ENCODE measurements at regions not wholly inside any gene's neighbourhood (a gene's known extent, or its start where the extent isn't known, plus 50 kb on each side); places are given as distances from the start of the nearest gene placed in this dataset.

- Histone ChIP-seq H3K27me3 (ENCODE audit: control insufficient read depth in 1 of 2, insufficient read depth in 2 of 2, low read length in 2 of 2) (no peaks in the 10 kb centered on the region), H3K9me3 (ENCODE audit: low read length) (no peaks in the 10 kb centered on the region), H3K4me1 (ENCODE audit: insufficient read depth, low read length) (no peaks in the 10 kb centered on the region), H3K4me3 (ENCODE audit: low read depth in 1 of 2, low read length in 2 of 2) (no peak overlapping the region), H3K36me3 (ENCODE audit: insufficient read depth, low read length) (no peaks in the 10 kb centered on the region), H3K9ac (ENCODE audit: low read length) (no peak overlapping the region), H3K27ac (ENCODE audit: low read depth, low read length) (no peak overlapping the region)
These were observed 462.1 kb upstream of the NR2F2 start for GRCh38 chr15:95868450-95868849.

GRCh38 chr15:95868970-95869369, 461.5 kb upstream of the NR2F2 start:
- Histone ChIP-seq H3K36me3 (ENCODE audit: insufficient read depth, low read length) (no peaks in the 10 kb centered on the region), H3K27ac (ENCODE audit: low read depth, low read length) (no peak overlapping the region), H3K27me3 (ENCODE audit: control insufficient read depth in 1 of 2, insufficient read depth in 2 of 2, low read length in 2 of 2) (no peaks in the 10 kb centered on the region), H3K4me1 (ENCODE audit: insufficient read depth, low read length) (no peaks in the 10 kb centered on the region), H3K4me3 (ENCODE audit: low read depth in 1 of 2, low read length in 2 of 2) (no peak overlapping the region), H3K9ac (ENCODE audit: low read length) (no peak overlapping the region), H3K9me3 (ENCODE audit: low read length) (no peaks in the 10 kb centered on the region)

- H3K27ac ChIP-seq (ENCODE audit: low read depth, low read length): no peak overlapping the region
- H3K9ac ChIP-seq (ENCODE audit: low read length): no peak overlapping the region
- no peaks in the 10 kb centered on the region for H3K27me3 ChIP-seq (ENCODE audit: control insufficient read depth in 1 of 2, insufficient read depth in 2 of 2, low read length in 2 of 2)
- no peak overlapping the region for H3K4me3 ChIP-seq (ENCODE audit: low read depth in 1 of 2, low read length in 2 of 2)
- no peaks in the 10 kb centered on the region for H3K4me1 ChIP-seq (ENCODE audit: insufficient read depth, low read length)
- H3K36me3 ChIP-seq (ENCODE audit: insufficient read depth, low read length): no peaks in the 10 kb centered on the region
- no peaks in the 10 kb centered on the region for H3K9me3 ChIP-seq (ENCODE audit: low read length)
These were observed 460.6 kb upstream of the NR2F2 start for GRCh38 chr15:95869920-95870319.

- Histone ChIP-seq H3K27me3 (ENCODE audit: control insufficient read depth in 1 of 2, insufficient read depth in 2 of 2, low read length in 2 of 2) (no peaks in the 10 kb centered on the region), H3K9me3 (ENCODE audit: low read length) (no peaks in the 10 kb centered on the region), H3K4me3 (ENCODE audit: low read depth in 1 of 2, low read length in 2 of 2) (no peak overlapping the region), H3K36me3 (ENCODE audit: insufficient read depth, low read length) (no peaks in the 10 kb centered on the region), H3K9ac (ENCODE audit: low read length) (no peak overlapping the region), H3K4me1 (ENCODE audit: insufficient read depth, low read length) (no peaks in the 10 kb centered on the region), H3K27ac (ENCODE audit: low read depth, low read length) (no peak overlapping the region)
These were observed 458.1 kb upstream of the NR2F2 start for GRCh38 chr15:95872366-95872771.

- H3K4me3 ChIP-seq (ENCODE audit: low read depth in 1 of 2, low read length in 2 of 2): no peak overlapping the region
- H3K4me1 ChIP-seq (ENCODE audit: insufficient read depth, low read length): no peaks in the 10 kb centered on the region
- H3K36me3 ChIP-seq (ENCODE audit: insufficient read depth, low read length): no peaks in the 10 kb centered on the region
- no peaks in the 10 kb centered on the region for H3K27me3 ChIP-seq (ENCODE audit: control insufficient read depth in 1 of 2, insufficient read depth in 2 of 2, low read length in 2 of 2)
- H3K27ac ChIP-seq (ENCODE audit: low read depth, low read length): no peak overlapping the region
- H3K9ac ChIP-seq (ENCODE audit: low read length): no peak overlapping the region
- H3K9me3 ChIP-seq (ENCODE audit: low read length): no peaks in the 10 kb centered on the region
These were observed 455.9 kb upstream of the NR2F2 start for GRCh38 chr15:95874637-95875036.

GRCh38 chr15:95875121-95875643, 455.3 kb upstream of the NR2F2 start:
- H3K4me3 ChIP-seq (ENCODE audit: low read depth in 1 of 2, low read length in 2 of 2): no peak overlapping the region
- no peak overlapping the region for H3K27ac ChIP-seq (ENCODE audit: low read depth, low read length)

GRCh38 chr15:95880031-95880570, 450.4 kb upstream of the NR2F2 start:
- no peak overlapping the region for H3K4me3 ChIP-seq (ENCODE audit: low read depth in 1 of 2, low read length in 2 of 2)
- H3K27me3 ChIP-seq (ENCODE audit: control insufficient read depth in 1 of 2, insufficient read depth in 2 of 2, low read length in 2 of 2): no peaks in the 10 kb centered on the region
- H3K9me3 ChIP-seq (ENCODE audit: low read length): no peaks in the 10 kb centered on the region
- no peak overlapping the region for H3K9ac ChIP-seq (ENCODE audit: low read length)
- H3K4me1 ChIP-seq (ENCODE audit: insufficient read depth, low read length): no peaks in the 10 kb centered on the region
- no peak overlapping the region for H3K27ac ChIP-seq (ENCODE audit: low read depth, low read length)
- H3K36me3 ChIP-seq (ENCODE audit: insufficient read depth, low read length): no peaks in the 10 kb centered on the region

More at GRCh38 chr15:95875121-95875643, 455.3 kb upstream of the NR2F2 start:
- Histone ChIP-seq H3K4me1 (ENCODE audit: insufficient read depth, low read length) (no peaks in the 10 kb centered on the region), H3K27me3 (ENCODE audit: control insufficient read depth in 1 of 2, insufficient read depth in 2 of 2, low read length in 2 of 2) (no peaks in the 10 kb centered on the region), H3K9me3 (ENCODE audit: low read length) (no peaks in the 10 kb centered on the region), H3K36me3 (ENCODE audit: insufficient read depth, low read length) (no peaks in the 10 kb centered on the region), H3K9ac (ENCODE audit: low read length) (no peak overlapping the region)

- Histone ChIP-seq H3K4me1 (ENCODE audit: insufficient read depth, low read length) (no peaks in the 10 kb centered on the region), H3K9ac (ENCODE audit: low read length) (no peak overlapping the region), H3K27ac (ENCODE audit: low read depth, low read length) (no peak overlapping the region), H3K27me3 (ENCODE audit: control insufficient read depth in 1 of 2, insufficient read depth in 2 of 2, low read length in 2 of 2) (no peaks in the 10 kb centered on the region), H3K4me3 (ENCODE audit: low read depth in 1 of 2, low read length in 2 of 2) (no peak overlapping the region), H3K36me3 (ENCODE audit: insufficient read depth, low read length) (no peaks in the 10 kb centered on the region), H3K9me3 (ENCODE audit: low read length) (no peaks in the 10 kb centered on the region)
These were observed 449.9 kb upstream of the NR2F2 start for GRCh38 chr15:95880630-95881029.

- Histone ChIP-seq H3K36me3 (ENCODE audit: insufficient read depth, low read length) (no peaks in the 10 kb centered on the region), H3K4me1 (ENCODE audit: insufficient read depth, low read length) (no peaks in the 10 kb centered on the region), H3K9ac (ENCODE audit: low read length) (no peak overlapping the region), H3K9me3 (ENCODE audit: low read length) (no peaks in the 10 kb centered on the region), H3K27me3 (ENCODE audit: control insufficient read depth in 1 of 2, insufficient read depth in 2 of 2, low read length in 2 of 2) (no peaks in the 10 kb centered on the region), H3K27ac (ENCODE audit: low read depth, low read length) (no peak overlapping the region), H3K4me3 (ENCODE audit: low read depth in 1 of 2, low read length in 2 of 2) (no peak overlapping the region)
These were observed 447.4 kb upstream of the NR2F2 start for GRCh38 chr15:95883064-95883463.

- no peak overlapping the region for H3K27ac ChIP-seq (ENCODE audit: low read depth, low read length)
- no peak overlapping the region for H3K4me3 ChIP-seq (ENCODE audit: low read depth in 1 of 2, low read length in 2 of 2)
- no peaks in the 10 kb centered on the region for H3K36me3 ChIP-seq (ENCODE audit: insufficient read depth, low read length)
- H3K27me3 ChIP-seq (ENCODE audit: control insufficient read depth in 1 of 2, insufficient read depth in 2 of 2, low read length in 2 of 2): no peaks in the 10 kb centered on the region
- no peaks in the 10 kb centered on the region for H3K4me1 ChIP-seq (ENCODE audit: insufficient read depth, low read length)
- H3K9me3 ChIP-seq (ENCODE audit: low read length): no peaks in the 10 kb centered on the region
- no peak overlapping the region for H3K9ac ChIP-seq (ENCODE audit: low read length)
These were observed 446.2 kb upstream of the NR2F2 start for GRCh38 chr15:95884276-95884675.

- no peaks in the 10 kb centered on the region for H3K9me3 ChIP-seq (ENCODE audit: low read length)
- H3K4me3 ChIP-seq (ENCODE audit: low read depth in 1 of 2, low read length in 2 of 2): no peak overlapping the region
- H3K27me3 ChIP-seq (ENCODE audit: control insufficient read depth in 1 of 2, insufficient read depth in 2 of 2, low read length in 2 of 2): no peaks in the 10 kb centered on the region
- no peaks in the 10 kb centered on the region for H3K36me3 ChIP-seq (ENCODE audit: insufficient read depth, low read length)
- no peak overlapping the region for H3K9ac ChIP-seq (ENCODE audit: low read length)
- no peaks in the 10 kb centered on the region for H3K4me1 ChIP-seq (ENCODE audit: insufficient read depth, low read length)
- no peak overlapping the region for H3K27ac ChIP-seq (ENCODE audit: low read depth, low read length)
These were observed 442.7 kb upstream of the NR2F2 start for GRCh38 chr15:95887666-95888390.

GRCh38 chr15:95888762-95889161, 441.7 kb upstream of the NR2F2 start:
- Histone ChIP-seq H3K4me1 (ENCODE audit: insufficient read depth, low read length) (no peaks in the 10 kb centered on the region), H3K27me3 (ENCODE audit: control insufficient read depth in 1 of 2, insufficient read depth in 2 of 2, low read length in 2 of 2) (no peaks in the 10 kb centered on the region), H3K27ac (ENCODE audit: low read depth, low read length) (no peak overlapping the region), H3K9me3 (ENCODE audit: low read length) (no peaks in the 10 kb centered on the region), H3K4me3 (ENCODE audit: low read depth in 1 of 2, low read length in 2 of 2) (no peak overlapping the region), H3K9ac (ENCODE audit: low read length) (no peak overlapping the region), H3K36me3 (ENCODE audit: insufficient read depth, low read length) (no peaks in the 10 kb centered on the region)

Data from muscle layer of colon (tissue), 2 donors.